ENCODE measurements at regions not wholly inside any gene's neighbourhood (a gene's known extent, or its start where the extent isn't known, plus 50 kb on each side); places are given as distances from the start of the nearest gene placed in this dataset.

GRCh38 chr6:142537612-142538478, 236.0 kb downstream of the ADGRG6 start:
- Histone ChIP-seq H3K36me3 (replicated peaks) (no peaks in the 10 kb centered on the region), H3K27me3 (replicated peaks) (no peaks in the 10 kb centered on the region), H3K4me3 (ENCODE audit: low read depth, low read length) (no peak overlapping the region), H3K27ac (no peak overlapping the region)
- in situ Hi-C loops (cut with HindIII; ENCODE audit: low pct_ligation_motif_present, low sequenced_read_pairs) = no loop called here
- DNase-seq = peak; percentile 14
- peak; percentile 66 for TF ChIP-seq CTCF (IDR thresholded peaks at IDR 0.05; ENCODE audit: low read depth, low read length, missing control alignments)

GRCh38 chr6:142542704-142543233, 241.0 kb downstream of the ADGRG6 start:
- TF ChIP-seq CTCF (IDR thresholded peaks at IDR 0.05; ENCODE audit: low read depth, low read length, missing control alignments) = no peak
- in situ Hi-C loops (cut with HindIII; ENCODE audit: low pct_ligation_motif_present, low sequenced_read_pairs) = no loop called here
- H3K27ac ChIP-seq = no peak overlapping the region
- no peak overlapping the region for H3K4me3 ChIP-seq (ENCODE audit: low read depth, low read length)
- DNase-seq = peak; percentile 70
- no peaks in the 10 kb centered on the region for H3K27me3 ChIP-seq (replicated peaks)
- H3K36me3 ChIP-seq (replicated peaks) = no peaks in the 10 kb centered on the region

GRCh38 chr6:142543606-142544005, 241.8 kb downstream of the ADGRG6 start:
- no peak overlapping the region for H3K4me3 ChIP-seq (ENCODE audit: low read depth, low read length)
- DNase-seq = no peak
- H3K27me3 ChIP-seq (replicated peaks) = no peaks in the 10 kb centered on the region
- TF ChIP-seq CTCF (IDR thresholded peaks at IDR 0.05; ENCODE audit: low read depth, low read length, missing control alignments) = no peak
- no peaks in the 10 kb centered on the region for H3K36me3 ChIP-seq (replicated peaks)
- H3K27ac ChIP-seq = no peak overlapping the region
- in situ Hi-C loops (cut with HindIII; ENCODE audit: low pct_ligation_motif_present, low sequenced_read_pairs) = no loop called here

- H3K27ac ChIP-seq = no peak overlapping the region
- in situ Hi-C loops (cut with HindIII; ENCODE audit: low pct_ligation_motif_present, low sequenced_read_pairs) = no loop called here
- H3K27me3 ChIP-seq (replicated peaks) = no peaks in the 10 kb centered on the region
- TF ChIP-seq CTCF (IDR thresholded peaks at IDR 0.05; ENCODE audit: low read depth, low read length, missing control alignments) = no peak
- no peak for DNase-seq
- H3K4me3 ChIP-seq (ENCODE audit: low read depth, low read length) = no peak overlapping the region
- H3K36me3 ChIP-seq (replicated peaks) = no peaks in the 10 kb centered on the region
Observed at GRCh38 chr6:142544199-142544838, 242.5 kb downstream of the ADGRG6 start.

GRCh38 chr6:142545147-142545546, 243.3 kb downstream of the ADGRG6 start:
- Histone ChIP-seq H3K27ac (no peak overlapping the region), H3K27me3 (replicated peaks) (no peaks in the 10 kb centered on the region), H3K4me3 (ENCODE audit: low read depth, low read length) (no peak overlapping the region), H3K36me3 (replicated peaks) (no peaks in the 10 kb centered on the region)
- in situ Hi-C loops (cut with HindIII; ENCODE audit: low pct_ligation_motif_present, low sequenced_read_pairs) = no loop called here
- no peak for TF ChIP-seq CTCF (IDR thresholded peaks at IDR 0.05; ENCODE audit: low read depth, low read length, missing control alignments)
- no peak for DNase-seq

All from brain microvascular endothelial cell (primary cell).